T1000 (cell line): ENCODE measurements at regions not wholly inside any gene's neighbourhood (a gene's known extent, or its start where the extent isn't known, plus 50 kb on each side); places are given as distances from the start of the nearest gene placed in this dataset.
"Not testable (repeated sequence)": the region's sequence is repeated elsewhere in the genome, so short reads cannot be mapped to it uniquely, and the experiment has no call there.

Experiments used
- DNase-seq: peaks from one replicate; lab custom pipeline; 2025; ENCODE audit warnings: mixed read lengths; lab: John Stamatoyannopoulos, UW

DNA sequence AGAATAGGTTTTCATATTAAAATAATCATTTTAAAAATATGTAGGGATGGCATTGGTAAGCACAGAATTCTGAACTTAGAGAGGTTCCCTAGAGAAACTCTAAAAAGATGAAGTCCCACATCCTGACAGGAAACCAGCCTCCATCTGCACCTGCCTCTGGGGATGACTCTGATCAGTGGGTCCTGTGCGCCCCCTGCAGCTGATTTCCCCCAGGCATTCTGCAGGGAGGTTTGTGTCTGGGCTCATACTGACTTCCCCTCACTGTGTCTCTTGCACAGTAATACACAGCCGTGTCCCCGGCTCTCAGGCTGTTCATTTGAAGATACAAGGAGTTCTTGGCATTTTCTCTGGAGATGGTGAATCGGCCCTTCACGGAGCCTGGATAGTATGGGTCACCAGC lies 602.9 kb downstream of the TMEM121 start:
- no peak for DNase-seq

DNA sequence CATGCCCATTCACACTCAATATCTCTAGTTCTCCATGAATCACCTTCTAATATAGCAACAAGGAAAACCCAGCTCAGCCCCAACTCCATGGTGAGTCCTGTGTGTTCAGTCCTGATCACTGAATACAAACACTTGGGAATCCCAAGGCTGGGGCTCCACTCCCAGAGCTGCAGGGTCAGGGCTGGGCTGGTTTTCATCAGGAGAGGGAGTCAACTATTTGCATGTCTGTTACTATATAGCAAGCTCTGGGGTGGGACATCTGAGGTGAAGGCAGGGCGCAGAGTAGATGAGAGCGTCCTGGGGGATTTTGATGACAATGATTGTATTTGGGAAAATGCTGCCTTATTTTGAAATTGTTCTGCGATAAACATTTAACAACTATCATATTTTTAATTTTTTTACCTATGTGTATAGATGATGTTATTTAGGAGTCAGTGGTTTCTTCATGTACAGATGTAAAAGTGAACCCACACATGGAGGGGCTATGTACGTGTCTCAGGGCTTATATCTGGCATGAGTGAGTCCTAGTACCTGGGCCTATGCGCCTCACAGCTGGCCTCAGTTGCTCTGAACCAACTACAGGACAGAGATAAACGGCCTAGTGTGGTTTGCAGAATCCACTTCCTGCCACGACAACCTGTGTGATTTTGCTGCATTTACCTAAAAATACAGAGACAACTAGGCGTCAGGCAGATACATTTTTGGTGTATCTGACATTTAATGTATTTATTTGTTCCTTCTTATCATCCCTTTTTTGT lies 603.7 kb downstream of the TMEM121 start:
- DNase-seq, result not testable (repeated sequence)

DNA sequence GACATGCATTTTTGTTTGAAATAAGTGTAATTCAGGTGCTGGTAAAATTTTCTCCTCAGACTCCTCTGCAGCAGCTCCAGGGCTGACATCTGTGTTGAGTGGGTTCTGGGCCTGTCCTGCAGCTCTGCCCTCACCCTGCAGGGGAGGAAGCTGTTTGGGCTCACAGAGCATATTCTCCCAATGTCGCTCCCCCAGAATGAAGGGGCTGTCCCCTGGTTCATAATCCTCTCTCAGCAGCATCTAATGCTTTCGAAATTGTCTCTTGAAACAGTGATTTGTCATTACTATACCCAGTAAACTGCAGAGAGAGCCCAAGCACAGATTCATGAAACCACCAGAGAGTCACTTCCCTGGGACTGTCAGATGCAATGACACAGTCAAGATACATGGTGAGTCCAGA lies 606.7 kb downstream of the TMEM121 start:
- DNase-seq, result not testable (repeated sequence)

DNA sequence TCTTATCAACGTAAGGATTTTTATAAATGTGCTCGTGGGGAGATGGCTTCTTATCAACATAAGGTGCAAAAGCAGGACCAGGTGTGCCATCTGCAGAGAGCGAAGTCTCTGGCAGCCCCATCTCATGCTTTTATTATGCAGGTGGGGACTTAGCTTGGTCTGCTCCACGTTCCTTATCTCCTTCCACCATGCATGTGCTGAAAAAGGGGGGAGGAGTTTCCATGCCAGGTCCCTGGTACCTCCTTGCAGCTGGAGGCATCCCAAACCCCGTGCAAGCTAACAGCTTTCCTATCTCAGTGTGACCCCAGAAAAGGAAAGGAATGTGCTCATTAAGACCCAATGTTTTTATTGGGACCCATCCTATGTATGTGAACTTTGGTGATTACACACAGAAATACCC lies 608.5 kb downstream of the TMEM121 start:
- DNase-seq, result no peak

DNA sequence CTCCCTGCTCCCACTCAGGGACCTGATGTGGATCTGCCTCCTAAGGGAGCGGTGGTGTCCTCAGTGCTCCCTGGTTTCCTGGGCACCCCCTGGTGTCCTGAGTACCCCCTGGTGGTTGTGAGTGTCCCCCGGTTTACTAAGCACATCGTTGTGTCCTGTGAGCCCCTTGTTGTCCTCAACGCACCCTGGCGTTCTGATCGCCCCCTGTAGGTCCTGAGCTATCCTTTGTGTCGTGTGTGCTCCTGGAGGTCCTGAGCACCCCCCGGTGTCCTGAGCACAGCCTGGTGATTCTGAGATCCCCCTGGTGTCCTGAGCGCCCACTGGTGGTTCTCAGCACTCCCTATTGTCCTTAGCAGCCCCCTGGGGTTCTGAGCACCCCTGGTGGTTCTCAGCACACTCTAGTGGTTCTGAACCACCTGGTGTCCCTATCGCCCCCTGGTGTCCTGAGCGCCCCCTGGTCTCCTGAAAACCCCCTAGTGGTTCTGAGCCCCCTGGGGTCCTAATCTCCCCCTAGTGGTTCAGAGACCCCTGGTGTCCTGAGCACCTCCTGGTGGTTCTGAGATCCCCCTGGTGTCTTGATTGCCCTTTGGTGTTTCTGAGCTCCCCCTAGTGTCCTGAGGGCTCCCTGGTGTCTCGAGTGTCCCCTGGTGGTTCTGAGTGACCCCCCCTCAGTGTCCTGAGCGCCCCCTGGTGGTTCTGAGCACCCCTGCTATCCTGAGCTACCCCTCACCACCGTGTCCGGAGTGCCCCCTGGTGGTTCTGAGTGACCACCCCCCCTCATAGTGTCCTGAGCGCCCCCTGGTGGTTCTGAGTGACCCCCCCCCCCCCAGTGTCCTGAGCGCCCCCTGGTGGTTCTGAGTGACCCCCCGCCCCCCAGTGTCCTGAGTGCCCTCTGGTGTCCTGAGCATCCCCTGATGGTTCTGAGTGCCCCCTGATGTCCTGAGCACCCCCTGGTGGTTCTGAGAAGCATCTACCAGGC lies 615.1 kb downstream of the TMEM121 start:
- DNase-seq, result no peak

DNA sequence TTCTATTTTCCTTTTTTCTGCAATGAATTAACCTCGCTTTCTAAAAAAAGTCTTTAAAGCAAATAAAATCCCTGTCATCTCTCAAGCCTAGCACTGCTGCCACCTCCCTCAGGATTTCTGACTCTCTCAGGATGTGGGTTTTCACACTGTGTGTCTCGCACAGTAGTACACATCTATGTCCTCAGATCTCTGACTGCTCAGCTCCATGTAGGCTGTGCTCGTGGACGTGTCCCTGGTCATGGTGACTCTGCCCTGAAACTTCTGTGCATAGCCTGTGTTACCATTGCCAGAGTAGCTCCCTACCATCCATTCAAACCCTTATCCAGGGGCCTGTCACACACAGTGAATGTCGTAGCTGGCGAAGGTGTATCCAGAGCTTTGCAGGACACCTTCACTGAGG lies 619.3 kb downstream of the TMEM121 start:
- DNase-seq, result not testable (repeated sequence)

- DNase-seq, result peak; percentile 21
Measured at GRCh38 chr14:106153362-106153955, 627.1 kb downstream of the TMEM121 start.

GRCh38 chr14:106163316-106163715 lies 636.9 kb downstream of the TMEM121 start:
- DNase-seq, result no peak

DNA sequence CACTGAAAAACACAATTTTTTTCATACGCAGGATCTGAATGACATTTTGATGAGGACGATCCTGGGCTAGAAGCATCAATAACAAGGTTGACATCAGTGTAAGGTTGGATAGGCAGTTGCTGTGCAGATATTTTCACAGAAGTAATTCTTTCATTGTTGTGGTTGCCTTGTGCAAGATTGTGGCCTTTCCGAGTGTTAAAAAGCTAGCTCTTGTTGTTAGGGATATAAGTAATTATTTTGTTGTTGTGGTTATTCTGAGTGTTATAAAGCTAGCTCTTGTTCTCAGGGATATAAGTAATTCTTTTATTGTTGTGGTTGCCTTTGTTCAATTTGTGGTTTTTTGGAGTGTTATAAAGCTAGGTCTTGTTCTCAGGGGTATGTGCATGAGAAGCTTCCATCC lies 637.4 kb downstream of the TMEM121 start:
- DNase-seq, result not testable (repeated sequence)

DNA sequence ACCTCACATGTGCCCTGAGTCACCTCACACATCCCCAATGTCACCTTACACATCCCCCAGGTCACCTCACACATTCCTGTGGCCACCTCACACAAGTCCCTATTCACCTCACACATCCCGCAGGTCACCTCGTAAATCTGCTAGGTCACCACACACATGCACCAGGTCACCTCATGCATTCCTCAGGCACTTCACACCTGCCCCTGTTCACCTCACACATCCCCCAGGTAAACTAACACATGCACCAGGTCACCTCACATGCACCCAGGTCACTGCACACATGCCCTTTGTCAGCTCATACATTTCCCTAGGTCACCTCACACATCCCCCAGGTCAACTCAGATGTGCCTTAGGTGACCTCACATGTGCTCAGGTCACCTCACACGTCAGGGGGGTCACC lies 639.8 kb downstream of the TMEM121 start:
- no peak for DNase-seq

- DNase-seq, result no peak
Measured at GRCh38 chr14:106166650-106167204, 640.3 kb downstream of the TMEM121 start.

DNA sequence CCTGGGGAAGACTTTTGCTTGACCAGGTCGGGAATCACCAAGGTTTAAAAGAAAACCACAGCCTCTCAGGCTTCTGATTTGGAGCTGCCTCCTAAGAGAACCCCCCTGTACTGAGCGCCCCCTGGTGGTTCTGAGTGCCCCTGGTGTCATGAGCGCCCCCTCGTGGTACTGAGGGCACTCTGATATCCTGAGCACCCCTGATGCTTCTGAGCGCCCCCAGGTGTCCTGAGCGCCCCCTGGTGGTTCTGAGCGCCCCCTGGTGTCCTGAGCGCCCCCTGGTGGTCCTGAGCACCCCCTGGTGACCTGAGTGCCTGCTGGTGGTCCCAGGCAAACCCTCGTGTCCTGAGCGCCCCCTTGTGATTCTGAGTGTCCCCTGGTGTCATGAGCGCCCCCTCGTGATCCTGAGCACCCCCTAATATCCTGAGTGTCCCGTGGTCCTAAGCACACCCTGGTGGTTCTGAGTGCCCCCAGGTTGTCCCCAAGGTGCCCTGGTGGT lies 643.8 kb downstream of the TMEM121 start:
- DNase-seq, result not testable (repeated sequence)

DNA sequence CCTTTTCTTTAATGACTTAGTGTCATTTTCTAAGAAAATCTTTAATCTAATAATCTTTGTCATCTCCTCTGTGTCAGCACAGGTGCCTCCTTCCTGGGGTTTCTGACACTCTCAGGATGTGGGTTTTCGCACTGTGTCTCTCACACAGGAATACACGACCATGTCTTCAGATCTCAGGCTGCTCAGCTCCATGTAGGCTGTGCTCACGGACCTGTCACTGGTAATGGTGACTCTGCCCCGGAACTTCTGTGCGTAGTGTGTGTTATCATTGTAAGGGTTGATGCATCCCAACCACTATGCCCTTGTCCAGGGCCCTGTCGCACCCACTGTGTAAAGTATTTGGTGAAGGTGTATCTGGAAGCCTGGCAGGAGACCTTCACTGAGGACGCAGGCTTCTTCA lies 647.8 kb downstream of the TMEM121 start:
- no peak for DNase-seq

GRCh38 chr14:106177266-106178246 lies 651.2 kb downstream of the TMEM121 start:
- not testable (repeated sequence) for DNase-seq

DNA sequence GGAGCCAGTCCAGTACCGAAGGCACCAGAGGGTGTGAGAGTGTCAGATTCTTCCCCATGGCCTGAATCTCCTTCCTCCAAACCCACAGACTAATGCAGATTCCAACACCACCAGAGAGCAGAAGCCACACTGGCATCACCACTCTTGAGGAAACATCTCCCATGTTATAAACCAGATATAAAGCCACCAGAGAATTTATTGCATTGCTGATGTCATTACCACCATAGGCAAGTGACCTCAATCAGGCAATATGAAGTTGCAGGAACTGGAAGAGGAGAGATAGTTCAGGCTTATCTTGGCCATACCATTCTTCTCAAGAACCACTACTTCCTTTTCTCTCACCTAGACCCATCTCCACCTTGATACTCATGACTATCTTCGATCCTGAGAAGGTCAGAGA lies 653.4 kb downstream of the TMEM121 start:
- DNase-seq, result no peak

GRCh38 chr14:106184771-106185170 lies 658.4 kb downstream of the TMEM121 start:
- DNase-seq, result not testable (repeated sequence)

DNA sequence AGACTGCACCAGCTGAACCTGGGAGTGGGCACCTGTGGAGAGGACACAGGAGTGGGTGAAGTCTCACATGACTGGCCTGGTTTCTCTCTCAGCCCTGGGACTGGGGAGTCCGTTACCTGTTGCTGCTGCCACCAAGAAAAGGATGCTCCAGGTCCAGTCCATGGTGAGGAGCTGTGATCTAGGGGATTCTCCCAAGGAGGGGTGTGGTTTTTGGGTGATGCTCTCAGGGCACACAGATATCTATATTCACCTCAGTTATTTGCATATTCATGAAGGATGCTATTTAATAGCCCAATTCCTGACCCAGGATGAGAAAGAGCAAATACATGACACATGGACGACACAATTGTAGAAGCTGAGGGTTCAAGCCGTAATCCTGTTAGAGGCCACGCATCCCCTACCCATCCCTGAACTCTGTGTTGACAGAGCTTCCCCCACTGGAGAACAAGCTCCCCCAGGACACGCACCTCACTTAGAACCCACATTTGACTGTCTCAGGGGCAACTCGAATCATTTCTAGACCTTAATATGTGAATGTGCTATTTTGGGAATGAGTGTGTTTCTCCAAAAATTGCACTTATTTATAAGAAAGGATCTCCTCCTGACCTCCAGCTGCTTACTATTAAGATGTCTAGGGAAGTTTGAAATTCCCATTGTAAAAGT lies 658.9 kb downstream of the TMEM121 start:
- not testable (repeated sequence) for DNase-seq

DNA sequence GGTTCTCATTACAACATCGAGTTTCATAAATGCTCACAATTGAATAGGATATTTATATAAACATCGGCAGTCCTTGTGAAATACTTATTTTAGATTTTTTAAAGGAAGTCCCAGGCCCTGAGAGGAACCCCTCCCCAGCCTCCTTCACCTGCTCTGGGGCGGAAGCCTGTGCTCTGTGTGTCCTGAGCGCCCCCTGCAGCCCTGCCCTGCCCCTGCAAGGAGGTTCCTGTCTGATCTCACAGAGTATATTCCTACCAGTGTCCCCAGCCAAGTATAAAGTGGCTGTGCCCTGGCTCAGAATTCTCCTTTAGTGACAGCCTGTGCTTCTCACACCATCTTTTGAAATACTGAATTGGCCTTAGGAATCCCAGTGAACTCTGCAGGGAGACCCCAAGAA lies 659.5 kb downstream of the TMEM121 start:
- DNase-seq, result no peak

- no peak for DNase-seq
Measured at GRCh38 chr14:106187216-106187615, 660.8 kb downstream of the TMEM121 start.

DNA sequence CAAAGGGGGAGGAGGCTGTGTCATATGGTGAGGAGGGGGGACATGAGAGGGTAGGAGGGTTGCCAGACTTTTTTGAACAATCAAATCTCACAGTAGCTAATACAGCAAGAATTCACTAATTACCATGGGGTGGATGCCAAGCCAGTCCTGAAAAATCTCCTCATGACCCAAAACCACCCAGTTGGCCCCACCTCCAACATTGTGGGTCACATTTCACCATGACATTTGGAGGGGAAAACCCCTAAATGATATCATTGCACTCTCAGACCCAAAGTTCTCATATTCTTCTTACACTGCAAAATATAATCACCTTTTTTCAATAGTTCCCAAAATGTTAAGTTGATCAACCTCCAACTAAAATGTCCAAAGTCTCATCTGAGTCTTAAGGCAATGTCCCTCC lies 666.3 kb downstream of the TMEM121 start:
- not testable (repeated sequence) for DNase-seq
